GM23248 (cell line): ENCODE measurements at regions not wholly inside any gene's neighbourhood (a gene's known extent, or its start where the extent isn't known, plus 50 kb on each side); places are given as distances from the start of the nearest gene placed in this dataset.
A peak's percentile ranks its signal among the peaks of the same experiment; 100 is the strongest.

Experiments used
- DNase-seq: peaks from one replicate; pipeline ENCODE4 v3.0.0-alpha.2; 2015
- H2AFZ ChIP-seq: fragments of 200-600 bp; sonication (generic); 2 replicates; pipeline ENCODE4 v1.6.1; 2016; ENCODE audit warnings: antibody characterized with exemption
- H3F3A ChIP-seq: fragments of 200-600 bp; sonication (generic); 2 replicates; pipeline ENCODE4 v1.6.1; 2016; ENCODE audit warnings: mild to moderate bottlenecking, antibody characterized with exemption, mixed run types; ENCODE audit not compliant: insufficient read depth
- H3K27ac ChIP-seq: fragments of 200-600 bp; sonication (generic); 2 replicates; pipeline ENCODE4 v1.5.1; 2016; ENCODE audit warnings: mild to moderate bottlenecking
- H3K27me3 ChIP-seq: fragments of 200-600 bp; sonication (generic); replicated peaks from 2 replicates; pipeline ENCODE4 v1.6.1; 2016; ENCODE audit warnings: mild to moderate bottlenecking; ENCODE audit not compliant: insufficient read depth
- H3K36me3 ChIP-seq: fragments of 200-600 bp; sonication (generic); 2 replicates; pipeline ENCODE4 v1.6.1; 2016; ENCODE audit warnings: low read depth, mild to moderate bottlenecking
- H3K4me1 ChIP-seq: fragments of 200-600 bp; sonication (generic); 2 replicates; pipeline ENCODE4 v1.6.1; 2016; ENCODE audit warnings: mild to moderate bottlenecking; ENCODE audit not compliant: insufficient read depth
- H3K4me2 ChIP-seq: fragments of 200-600 bp; sonication (generic); one replicate; pipeline ENCODE4 v1.6.1; 2016; ENCODE audit warnings: mild to moderate bottlenecking; ENCODE audit not compliant: unreplicated experiment
- H3K4me3 ChIP-seq: fragments of 200-600 bp; sonication (generic); 2 replicates; pipeline ENCODE4 v1.5.1; 2016; ENCODE audit warnings: mild to moderate bottlenecking
- H3K79me2 ChIP-seq: fragments of 200-600 bp; sonication (generic); 2 replicates; pipeline ENCODE4 v1.6.1; 2016; ENCODE audit warnings: mild to moderate bottlenecking; ENCODE audit not compliant: insufficient read depth
- H3K9ac ChIP-seq: fragments of 200-600 bp; sonication (generic); 2 replicates; pipeline ENCODE4 v1.6.1; 2016; ENCODE audit warnings: mild to moderate bottlenecking
- H3K9me2 ChIP-seq: fragments of 200-600 bp; sonication (generic); 2 replicates; pipeline ENCODE4 v1.6.1; 2016; ENCODE audit warnings: mixed run types, mild to moderate bottlenecking, moderate library complexity; ENCODE audit not compliant: insufficient read depth
- H3K9me3 ChIP-seq: fragments of 200-600 bp; sonication (generic); one replicate; pipeline ENCODE4 v1.6.1; 2017; ENCODE audit warnings: low read depth
- H4K20me1 ChIP-seq: fragments of 200-600 bp; sonication (generic); 2 replicates; pipeline ENCODE4 v1.6.0; 2016; ENCODE audit not compliant: insufficient read depth
- EZH2 ChIP-seq: fragments of 200-600 bp; sonication (generic); IDR thresholded peaks from 2 replicates; pipeline ENCODE4 v1.6.1; 2018; ENCODE audit warnings: antibody characterized with exemption, mild to moderate bottlenecking; ENCODE audit not compliant: insufficient read depth, poor library complexity, severe bottlenecking
- EZH2phosphoT487 ChIP-seq: fragments of 200-600 bp; sonication (generic); IDR thresholded peaks from 2 replicates; pipeline ENCODE4 v1.6.1; 2018; ENCODE audit warnings: antibody characterized with exemption, moderate library complexity, mild to moderate bottlenecking, low read depth; ENCODE audit not compliant: insufficient read depth
- WGBS, 2 experiments: methylation state at CpG; one replicate each; pipeline ENCODE4 v1.1.6; 2015 to 2017; ENCODE audit warnings: low lambda C conversion rate in 2 of 2, low coverage in 1 of 2; ENCODE audit errors: missing lambda C conversion rate in 2 of 2; 5-methylcytosine and 5-hydroxymethylcytosine counted together
- in situ Hi-C: fragments of 300-500 bp; cut with MboI; formaldehyde crosslinking; loops from 2 replicates; pipeline ENCODE4 v1.15.0; 2020

- no peaks in the 10 kb centered on the region for H3K36me3 ChIP-seq
- no peak for DNase-seq
- no peaks in the 10 kb centered on the region for H3K9me2 ChIP-seq
- no peak for TF ChIP-seq EZH2phosphoT487
- no peak for TF ChIP-seq EZH2
- in situ Hi-C loops = no loop called here
- H3F3A ChIP-seq = peaks cover 17% of the 10 kb centered on the region; the same call in 1 of the 2 replicates
- no peaks in the 10 kb centered on the region for H4K20me1 ChIP-seq
- H3K4me1 ChIP-seq = peaks cover 33% of the 10 kb centered on the region
- no peaks in the 10 kb centered on the region for H3K27me3 ChIP-seq
- no peak overlapping the region for H3K4me3 ChIP-seq
- H3K9ac ChIP-seq = no peak overlapping the region
- H3K27ac ChIP-seq = no peak overlapping the region
- no peak overlapping the region for H3K4me2 ChIP-seq
- 73% methylated on average over 5 of the region's 5 CpGs for WGBS, 2 experiments
- no peaks in the 10 kb centered on the region for H3K9me3 ChIP-seq
- no peaks in the 10 kb centered on the region for H3K79me2 ChIP-seq
- no peak overlapping the region for H2AFZ ChIP-seq
These were observed 327.7 kb downstream of the DKK2 start for GRCh38 chr4:106708464-106708816.

- Histone ChIP-seq H4K20me1 (no peaks in the 10 kb centered on the region), H3K9ac (no peak overlapping the region), H3K27me3 (no peaks in the 10 kb centered on the region), H2AFZ (no peak overlapping the region), H3F3A (peaks cover 17% of the 10 kb centered on the region; the same call in 1 of the 2 replicates), H3K27ac (peak overlapping the region; percentile 36), H3K4me1 (peaks cover 33% of the 10 kb centered on the region), H3K9me2 (no peaks in the 10 kb centered on the region), H3K79me2 (no peaks in the 10 kb centered on the region), H3K36me3 (no peaks in the 10 kb centered on the region), H3K4me2 (no peak overlapping the region), H3K9me3 (no peaks in the 10 kb centered on the region), H3K4me3 (no peak overlapping the region)
- DNase-seq = peak; percentile 81
- no peak for TF ChIP-seq EZH2phosphoT487
- TF ChIP-seq EZH2 = no peak
- in situ Hi-C loops = no loop called here
- 79 to 85% methylated on average over 2 of the region's 2 CpGs for WGBS, 2 experiments
These were observed 328.2 kb downstream of the DKK2 start for GRCh38 chr4:106707776-106708463.

GRCh38 chr4:106704253-106704870, 331.8 kb downstream of the DKK2 start:
- Histone ChIP-seq H3K4me1 (peaks cover 33% of the 10 kb centered on the region), H3K9me3 (no peaks in the 10 kb centered on the region), H3K79me2 (no peaks in the 10 kb centered on the region), H3K27me3 (no peaks in the 10 kb centered on the region), H3K4me2 (no peak overlapping the region), H3K36me3 (no peaks in the 10 kb centered on the region), H3K27ac (peak overlapping the region; percentile 65), H2AFZ (no peak overlapping the region; the same call in 1 of the 2 replicates), H3K4me3 (no peak overlapping the region), H3K9me2 (no peaks in the 10 kb centered on the region), H4K20me1 (no peaks in the 10 kb centered on the region), H3F3A (peaks cover 17% of the 10 kb centered on the region; the same call in 1 of the 2 replicates), H3K9ac (no peak overlapping the region)
- in situ Hi-C loops = no loop called here
- peak; percentile 71 for DNase-seq
- no peak for TF ChIP-seq EZH2phosphoT487
- no peak for TF ChIP-seq EZH2
- WGBS, 2 experiments = 46 to 50% methylated on average over 6 of the region's 6 CpGs

- no peak overlapping the region for H2AFZ ChIP-seq
- no peaks in the 10 kb centered on the region for H3F3A ChIP-seq
- H3K27ac ChIP-seq = no peak overlapping the region
- H3K4me2 ChIP-seq = no peak overlapping the region
- 57 to 61% methylated on average over 2 of the region's 2 CpGs for WGBS, 2 experiments
- no peak overlapping the region for H3K4me3 ChIP-seq
- no peaks in the 10 kb centered on the region for H3K27me3 ChIP-seq
- in situ Hi-C loops = no loop called here
- no peaks in the 10 kb centered on the region for H4K20me1 ChIP-seq
- H3K9me2 ChIP-seq = no peaks in the 10 kb centered on the region
- H3K36me3 ChIP-seq = no peaks in the 10 kb centered on the region
- no peaks in the 10 kb centered on the region for H3K79me2 ChIP-seq
- DNase-seq = no peak
- no peaks in the 10 kb centered on the region for H3K9me3 ChIP-seq
- H3K4me1 ChIP-seq = peaks cover 14% of the 10 kb centered on the region
- TF ChIP-seq EZH2phosphoT487 = no peak
- no peak for TF ChIP-seq EZH2
- H3K9ac ChIP-seq = no peak overlapping the region
These were observed 331.7 kb upstream of the GIMD1 start for GRCh38 chr4:106700321-106700720.
